NCI-H2171 (cell line): ENCODE measurements at regions not wholly inside any gene's neighbourhood (a gene's known extent, or its start where the extent isn't known, plus 50 kb on each side); places are given as distances from the start of the nearest gene placed in this dataset.

Source experiments
- DNase-seq: peaks from one replicate; lab custom pipeline; 2025; lab: John Stamatoyannopoulos, UW

DNA sequence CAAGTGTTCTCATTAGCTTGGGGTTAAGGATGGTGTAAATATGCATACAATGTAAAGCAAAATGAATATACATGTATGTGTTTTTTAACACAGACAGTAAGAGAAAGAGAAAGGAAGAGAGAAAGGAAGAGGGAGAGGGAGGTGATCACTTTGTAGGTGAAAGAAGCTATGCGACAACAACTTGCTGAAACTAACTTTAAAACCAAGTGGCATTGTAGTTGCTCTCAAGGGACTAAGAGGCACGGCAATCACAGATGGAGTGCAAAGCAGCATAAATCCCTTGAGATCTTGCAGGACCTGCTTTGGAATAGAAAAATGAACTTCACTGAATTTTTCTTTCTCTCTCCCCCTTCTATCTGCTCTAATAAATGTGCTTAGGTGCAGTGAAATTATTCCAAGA lies 1665.0 kb upstream of the TENM3 start:
- no peak for DNase-seq

DNA sequence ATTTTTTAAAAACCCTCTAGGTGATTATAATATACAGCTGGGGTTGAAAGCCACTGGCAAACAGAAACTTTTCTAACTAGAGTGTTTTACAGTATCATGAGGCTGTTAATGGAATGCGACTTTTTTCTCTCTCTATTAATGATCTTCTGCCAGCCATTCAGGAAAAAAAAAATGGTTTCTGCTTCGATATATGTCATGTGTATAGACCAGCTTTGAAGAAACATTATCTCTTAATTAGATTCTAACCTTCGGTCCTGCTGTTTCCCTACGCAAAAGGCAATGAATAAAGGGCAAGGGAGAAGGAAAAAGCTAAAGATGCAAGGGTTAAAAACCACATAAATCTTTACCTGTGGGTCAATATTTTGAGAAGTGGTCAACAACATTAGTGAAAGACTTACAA lies 1662.1 kb upstream of the TENM3 start:
- DNase-seq: no peak

GRCh38 chr4:180587379-180587778 lies 1655.8 kb upstream of the TENM3 start:
- no peak for DNase-seq

GRCh38 chr4:180589575-180589974 lies 1653.6 kb upstream of the TENM3 start:
- no peak for DNase-seq

GRCh38 chr4:180596888-180597483 lies 1646.2 kb upstream of the TENM3 start:
- DNase-seq: no peak

DNA sequence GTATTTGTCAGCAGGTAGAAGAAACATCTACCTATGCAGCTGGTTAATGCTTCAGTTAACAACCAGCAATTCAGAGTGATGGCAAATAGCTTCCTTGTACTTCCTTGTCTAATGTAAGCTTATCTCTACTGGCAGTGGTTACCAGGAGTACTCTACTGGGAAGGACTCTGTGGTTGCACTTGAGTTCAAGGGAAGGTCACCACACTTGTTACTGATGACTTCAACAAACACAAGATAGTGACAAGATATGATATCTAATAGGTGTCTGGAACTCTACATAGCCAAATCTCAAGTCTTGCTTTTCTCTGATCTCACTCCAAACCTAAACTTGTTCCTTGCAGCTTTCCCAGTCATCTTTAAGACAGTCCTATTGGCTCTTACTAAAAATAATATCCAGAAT lies 1644.9 kb upstream of the TENM3 start:
- DNase-seq: no peak

DNA sequence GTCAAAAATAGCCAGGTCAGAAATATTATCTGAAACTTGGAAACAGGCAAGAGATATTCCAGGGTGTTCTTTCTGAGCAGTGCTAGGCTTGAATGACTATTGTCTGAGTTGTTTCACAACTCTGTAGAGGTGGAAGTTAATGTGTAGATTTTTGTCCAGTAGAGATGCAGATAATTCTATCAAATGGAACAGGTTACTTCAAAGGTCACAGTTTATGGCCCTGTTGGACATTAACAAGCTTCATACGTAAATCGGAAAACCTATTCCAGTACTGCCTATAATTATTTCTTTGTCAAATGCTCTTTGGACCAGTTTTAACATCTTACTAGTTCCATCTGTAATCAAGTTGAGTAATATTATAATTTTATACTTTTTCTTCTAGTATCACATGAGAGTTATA lies 1639.4 kb upstream of the TENM3 start:
- DNase-seq: no peak

GRCh38 chr4:180610324-180610723 lies 1632.9 kb upstream of the TENM3 start:
- DNase-seq: no peak

- no peak for DNase-seq
Measured at GRCh38 chr4:180615746-180616145, 1627.5 kb upstream of the TENM3 start.

GRCh38 chr4:180617196-180617595 lies 1626.0 kb upstream of the TENM3 start:
- no peak for DNase-seq

DNA sequence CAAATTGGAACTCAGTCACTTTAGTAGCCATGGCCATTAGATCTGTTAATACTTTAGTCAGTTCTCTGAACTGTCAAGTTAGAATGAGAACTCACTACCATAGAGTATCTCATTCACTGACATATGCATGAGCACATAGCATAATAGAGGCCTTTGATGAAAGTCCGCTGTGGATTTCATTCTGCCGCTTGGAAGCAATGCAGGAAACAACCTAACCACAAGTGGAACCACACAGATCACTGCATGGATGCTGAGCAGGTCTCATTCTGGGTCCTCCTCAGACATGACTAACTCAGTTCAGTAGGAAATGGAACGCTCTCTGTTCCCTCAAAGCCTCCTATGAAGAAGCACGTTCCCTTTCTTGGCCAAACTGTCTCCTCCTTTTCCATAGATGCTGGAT lies 1624.8 kb upstream of the TENM3 start:
- no peak for DNase-seq

GRCh38 chr4:180619440-180619839 lies 1623.8 kb upstream of the TENM3 start:
- no peak for DNase-seq

GRCh38 chr4:180622254-180622653 lies 1620.9 kb upstream of the TENM3 start:
- no peak for DNase-seq

DNA sequence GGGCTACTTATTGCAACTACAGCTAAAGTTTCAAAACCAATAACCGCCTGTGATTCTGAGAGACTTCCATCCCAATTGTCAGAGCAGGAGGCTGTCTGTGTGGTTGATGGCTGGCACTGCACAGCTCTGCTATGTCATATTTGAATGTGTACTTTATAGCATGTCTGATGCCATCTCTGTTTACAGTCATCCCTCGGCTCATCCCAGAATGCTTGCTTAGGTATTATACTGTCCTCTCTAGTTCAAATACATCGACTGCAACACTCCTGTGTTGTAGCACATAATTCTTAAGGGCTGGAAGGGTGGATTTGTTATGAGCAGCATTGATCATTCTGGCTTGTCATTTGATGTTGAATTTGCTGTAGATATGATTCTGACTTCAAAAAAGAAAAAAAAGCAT lies 1617.5 kb upstream of the TENM3 start:
- DNase-seq: no peak

GRCh38 chr4:180630012-180630665 lies 1613.1 kb upstream of the TENM3 start:
- no peak for DNase-seq

GRCh38 chr4:180634306-180634705 lies 1608.9 kb upstream of the TENM3 start:
- DNase-seq: no peak

- DNase-seq: no peak
Measured at GRCh38 chr4:180635281-180635680, 1607.9 kb upstream of the TENM3 start.

- DNase-seq: no peak
Measured at GRCh38 chr4:180636696-180637404, 1606.4 kb upstream of the TENM3 start.

DNA sequence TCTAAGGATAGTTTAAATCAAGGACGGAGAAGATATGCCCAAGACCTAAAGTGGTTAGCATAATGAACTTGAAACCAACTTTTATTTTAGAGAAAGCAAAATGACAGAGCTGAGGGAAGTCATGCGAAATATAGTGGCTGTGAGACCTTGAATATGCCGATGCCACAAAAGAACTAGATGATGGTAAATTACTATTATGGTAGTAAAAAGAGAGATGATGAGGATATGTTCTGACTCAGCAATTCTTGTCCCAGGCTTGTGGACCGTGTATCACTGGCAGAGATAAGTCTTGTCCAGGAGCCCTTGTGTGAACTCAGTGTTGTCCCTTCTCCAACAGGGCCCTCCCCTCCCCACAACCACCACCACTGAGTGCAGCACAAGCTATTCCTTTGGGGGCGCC lies 1605.6 kb upstream of the TENM3 start:
- no peak for DNase-seq

DNA sequence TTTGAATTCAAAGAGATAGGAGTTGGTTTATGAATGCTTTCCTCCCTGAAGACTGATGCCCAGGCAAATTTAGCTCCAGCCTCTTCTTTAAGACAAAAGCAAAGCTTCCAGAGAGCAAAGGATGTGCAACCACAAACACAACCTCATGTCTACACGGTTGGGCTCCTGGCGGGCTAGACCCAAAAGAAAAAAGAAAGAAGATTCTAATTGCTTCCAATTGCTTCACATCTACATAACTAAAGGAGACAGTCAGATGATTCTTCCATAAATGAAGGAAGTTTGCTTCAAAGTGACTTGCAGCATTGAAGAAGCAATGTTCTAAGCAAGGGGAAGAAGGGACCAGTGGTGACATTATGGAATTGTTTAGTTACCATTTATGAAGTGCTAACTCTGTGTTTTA lies 1603.0 kb upstream of the TENM3 start:
- no peak for DNase-seq

GRCh38 chr4:180641495-180641894 lies 1601.7 kb upstream of the TENM3 start:
- DNase-seq: no peak

DNA sequence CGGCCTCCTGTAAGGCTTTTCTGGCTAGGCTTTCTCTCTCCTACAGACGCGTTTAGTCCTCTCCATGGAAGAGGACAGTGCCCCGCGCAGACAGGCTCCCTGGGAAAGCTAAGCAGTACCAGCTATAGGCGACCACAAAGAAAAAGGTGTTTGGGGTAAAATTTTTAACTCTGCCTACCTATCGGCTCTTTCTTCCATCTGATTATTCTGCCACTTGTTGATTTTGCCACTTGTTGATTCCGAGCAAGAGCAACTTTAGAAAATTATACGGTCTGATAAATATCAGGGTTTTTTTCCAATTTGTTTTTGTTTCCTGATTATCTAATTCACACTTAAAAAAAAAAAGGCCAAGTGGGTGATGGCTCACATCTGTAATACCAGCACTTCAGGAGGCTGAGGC lies 1600.5 kb upstream of the TENM3 start:
- DNase-seq: no peak

GRCh38 chr4:180650273-180650672 lies 1592.9 kb upstream of the TENM3 start:
- no peak for DNase-seq

DNA sequence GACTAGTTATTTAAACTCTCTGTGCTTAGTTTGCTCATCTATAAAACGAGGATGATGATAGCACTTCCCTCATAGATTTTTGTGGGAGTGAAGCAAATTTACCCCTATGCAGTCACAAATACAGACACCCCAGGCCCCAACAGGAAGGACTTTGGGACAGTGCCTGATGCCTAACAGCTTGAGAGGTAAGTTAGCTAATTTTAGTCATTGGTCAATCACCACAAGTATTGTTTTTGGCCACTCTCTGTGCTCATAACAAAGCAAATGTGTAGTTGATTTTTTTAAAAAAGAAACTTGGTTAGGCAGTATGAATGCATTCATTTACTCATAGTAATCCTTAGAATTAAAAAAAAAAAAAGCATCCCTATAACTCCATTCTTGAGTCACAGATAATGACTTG lies 1590.7 kb upstream of the TENM3 start:
- DNase-seq: no peak
